Loucy (cell line): ENCODE measurements at regions not wholly inside any gene's neighbourhood (a gene's known extent, or its start where the extent isn't known, plus 50 kb on each side); places are given as distances from the start of the nearest gene placed in this dataset.

Source experiments
- H2AFZ ChIP-seq: fragments of 200-600 bp; sonication (generic); 2 replicates; pipeline ENCODE4 v1.6.0; 2016; ENCODE audit warnings: antibody characterized with exemption, mild to moderate bottlenecking, low read length, moderate library complexity
- H3F3A ChIP-seq: fragments of 200-600 bp; 2 replicates; pipeline ENCODE4 v1.6.0; 2016; ENCODE audit warnings: antibody characterized with exemption, low read depth, mild to moderate bottlenecking
- H3K27me3 ChIP-seq: fragments of 200-600 bp; sonication (generic); 2 replicates; pipeline ENCODE4 v1.6.1; 2014; ENCODE audit warnings: low read length, mild to moderate bottlenecking; ENCODE audit not compliant: insufficient read depth, poor library complexity, severe bottlenecking
- H3K36me3 ChIP-seq: fragments of 200-600 bp; sonication (generic); 2 replicates; pipeline ENCODE4 v1.6.1; 2016; ENCODE audit warnings: low read length; ENCODE audit not compliant: insufficient read depth
- H3K4me1 ChIP-seq: fragments of 200-600 bp; sonication (generic); 2 replicates; pipeline ENCODE4 v1.5.1; 2014; ENCODE audit warnings: low read length, mild to moderate bottlenecking; ENCODE audit not compliant: insufficient read depth, poor library complexity, severe bottlenecking
- H3K4me2 ChIP-seq: fragments of 200-600 bp; sonication (generic); 2 replicates; pipeline ENCODE4 v1.6.0; 2014; ENCODE audit warnings: antibody characterized with exemption, low read length, low read depth, mild to moderate bottlenecking; ENCODE audit not compliant: poor library complexity, severe bottlenecking
- H3K4me3 ChIP-seq: fragments of 200-600 bp; sonication (generic); 2 replicates; pipeline ENCODE4 v1.5.1; 2014; ENCODE audit warnings: low read length, mild to moderate bottlenecking, mixed read lengths; ENCODE audit not compliant: poor library complexity, severe bottlenecking
- H3K79me2 ChIP-seq: fragments of 200-600 bp; sonication (generic); 2 replicates; pipeline ENCODE4 v1.6.1; 2014; ENCODE audit warnings: low read length; ENCODE audit not compliant: insufficient read depth
- H3K9ac ChIP-seq: fragments of 200-600 bp; sonication (generic); 2 replicates; pipeline ENCODE4 v1.6.0; 2014; ENCODE audit warnings: mild to moderate bottlenecking, low read depth, low read length, moderate library complexity; ENCODE audit not compliant: poor library complexity, severe bottlenecking
- H3K9me2 ChIP-seq: fragments of 200-600 bp; sonication (generic); replicated peaks from 2 replicates; pipeline ENCODE4 v1.6.1; 2016; ENCODE audit warnings: low read depth, low read length, mixed read lengths
- H3K9me3 ChIP-seq: fragments of 200-600 bp; sonication (generic); 2 replicates; pipeline ENCODE4 v1.6.1; 2014; ENCODE audit warnings: mild to moderate bottlenecking, antibody characterized with exemption, low read length, low read depth; ENCODE audit not compliant: insufficient read depth
- H4K20me1 ChIP-seq: fragments of 200-600 bp; sonication (generic); 2 replicates; pipeline ENCODE4 v1.6.0; 2014; ENCODE audit warnings: antibody characterized with exemption, low read length, mild to moderate bottlenecking; ENCODE audit not compliant: insufficient read depth, poor library complexity, severe bottlenecking
- EZH2phosphoT487 ChIP-seq: fragments of 200-600 bp; IDR thresholded peaks from 2 replicates; pipeline ENCODE4 v1.6.1; 2018; ENCODE audit warnings: antibody characterized with exemption, mild to moderate bottlenecking, moderate library complexity, borderline replicate concordance
- TF ChIP-seq, protein P1 (sequence below): fragments of 200-600 bp; sonication (generic); conservative IDR thresholded peaks from 2 replicates; pipeline ENCODE4 v1.5.1; 2014; ENCODE audit warnings: mild to moderate bottlenecking, antibody characterized with exemption, low read length

GRCh38 chr6:104173668-104174067, 686.1 kb downstream of the HACE1 start:
- Histone ChIP-seq H3K4me2 (no peak overlapping the region), H3K9me3 (no peaks in the 10 kb centered on the region), H3K27me3 (no peaks in the 10 kb centered on the region), H3K79me2 (no peaks in the 10 kb centered on the region), H3K4me3 (no peak overlapping the region), H3K9me2 (no peaks in the 10 kb centered on the region), H2AFZ (no peak overlapping the region), H3K36me3 (no peaks in the 10 kb centered on the region), H4K20me1 (no peaks in the 10 kb centered on the region), H3K9ac (no peak overlapping the region), H3F3A (no peaks in the 10 kb centered on the region), H3K4me1 (no peaks in the 10 kb centered on the region)
- TF ChIP-seq, protein P1, sequence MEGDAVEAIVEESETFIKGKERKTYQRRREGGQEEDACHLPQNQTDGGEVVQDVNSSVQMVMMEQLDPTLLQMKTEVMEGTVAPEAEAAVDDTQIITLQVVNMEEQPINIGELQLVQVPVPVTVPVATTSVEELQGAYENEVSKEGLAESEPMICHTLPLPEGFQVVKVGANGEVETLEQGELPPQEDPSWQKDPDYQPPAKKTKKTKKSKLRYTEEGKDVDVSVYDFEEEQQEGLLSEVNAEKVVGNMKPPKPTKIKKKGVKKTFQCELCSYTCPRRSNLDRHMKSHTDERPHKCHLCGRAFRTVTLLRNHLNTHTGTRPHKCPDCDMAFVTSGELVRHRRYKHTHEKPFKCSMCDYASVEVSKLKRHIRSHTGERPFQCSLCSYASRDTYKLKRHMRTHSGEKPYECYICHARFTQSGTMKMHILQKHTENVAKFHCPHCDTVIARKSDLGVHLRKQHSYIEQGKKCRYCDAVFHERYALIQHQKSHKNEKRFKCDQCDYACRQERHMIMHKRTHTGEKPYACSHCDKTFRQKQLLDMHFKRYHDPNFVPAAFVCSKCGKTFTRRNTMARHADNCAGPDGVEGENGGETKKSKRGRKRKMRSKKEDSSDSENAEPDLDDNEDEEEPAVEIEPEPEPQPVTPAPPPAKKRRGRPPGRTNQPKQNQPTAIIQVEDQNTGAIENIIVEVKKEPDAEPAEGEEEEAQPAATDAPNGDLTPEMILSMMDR, result no peak
- TF ChIP-seq EZH2phosphoT487, result no peak

DNA sequence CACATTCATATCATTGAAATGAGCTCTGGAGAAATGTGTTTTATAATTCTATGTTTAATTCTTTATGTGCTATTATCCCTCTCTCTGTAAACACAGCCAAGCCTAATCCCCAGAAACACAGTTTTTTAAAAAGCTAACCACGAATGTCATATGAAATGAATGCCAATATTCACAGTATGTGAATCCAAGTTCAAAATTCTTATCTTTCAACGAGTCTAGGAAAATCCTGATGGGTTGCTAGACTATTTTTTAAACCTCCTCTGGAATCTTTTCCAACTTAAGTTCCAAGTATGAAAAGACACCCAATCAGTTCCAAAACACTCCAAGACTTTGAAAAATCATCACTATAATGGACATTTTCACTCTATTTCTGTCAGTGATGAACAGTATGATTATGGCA, 689.3 kb downstream of the HACE1 start:
- no peak for TF ChIP-seq EZH2phosphoT487
- TF ChIP-seq, protein P1, result no peak
- H2AFZ ChIP-seq, result no peak overlapping the region
- H3K9me2 ChIP-seq, result no peaks in the 10 kb centered on the region
- no peak overlapping the region for H3K9ac ChIP-seq
- no peaks in the 10 kb centered on the region for H3K4me1 ChIP-seq
- H3F3A ChIP-seq, result no peaks in the 10 kb centered on the region
- H3K36me3 ChIP-seq, result no peaks in the 10 kb centered on the region
- no peaks in the 10 kb centered on the region for H3K9me3 ChIP-seq
- no peaks in the 10 kb centered on the region for H4K20me1 ChIP-seq
- no peaks in the 10 kb centered on the region for H3K27me3 ChIP-seq
- no peak overlapping the region for H3K4me2 ChIP-seq
- H3K4me3 ChIP-seq, result no peak overlapping the region
- no peaks in the 10 kb centered on the region for H3K79me2 ChIP-seq

DNA sequence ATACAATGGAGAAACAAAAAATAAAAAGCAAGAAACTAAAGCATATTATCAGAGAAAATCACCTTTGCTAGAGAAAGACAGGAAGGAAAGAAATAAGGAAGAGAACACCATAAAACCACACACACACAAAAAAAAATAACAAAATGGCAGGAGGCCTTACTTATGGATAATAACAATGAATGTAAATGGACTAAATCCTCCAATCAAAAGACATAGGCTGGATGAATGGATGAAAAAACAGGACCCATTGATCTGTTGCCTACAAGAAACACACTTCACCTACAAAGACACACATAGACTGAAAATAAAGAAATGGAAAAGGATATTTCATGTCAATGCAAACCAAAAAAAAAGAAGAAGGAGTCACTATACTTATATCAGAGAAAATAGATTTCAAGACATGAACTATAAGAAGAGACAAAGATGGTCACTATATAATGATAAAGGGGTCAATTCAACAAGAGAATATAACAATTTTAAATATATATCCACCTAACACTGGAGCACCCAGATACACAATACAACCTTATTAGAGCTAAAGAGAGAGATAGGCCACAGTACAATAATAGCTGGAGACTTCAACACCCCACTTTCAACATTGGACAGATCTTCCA, 693.6 kb downstream of the HACE1 start:
- Histone ChIP-seq H2AFZ (no peak overlapping the region), H3K9me2 (no peaks in the 10 kb centered on the region), H3K9me3 (no peaks in the 10 kb centered on the region), H3K4me2 (no peak overlapping the region), H3K79me2 (no peaks in the 10 kb centered on the region), H3K36me3 (no peaks in the 10 kb centered on the region), H4K20me1 (no peaks in the 10 kb centered on the region), H3K9ac (no peak overlapping the region), H3K27me3 (no peaks in the 10 kb centered on the region), H3F3A (no peaks in the 10 kb centered on the region), H3K4me3 (no peak overlapping the region), H3K4me1 (no peaks in the 10 kb centered on the region)
- TF ChIP-seq, protein P1, result no peak
- no peak for TF ChIP-seq EZH2phosphoT487
